Inferior parietal cortex (tissue), 1 donor: ENCODE measurements at regions not wholly inside any gene's neighbourhood (a gene's known extent, or its start where the extent isn't known, plus 50 kb on each side); places are given as distances from the start of the nearest gene placed in this dataset.

Experiments
- DNase-seq: peaks from one replicate; pipeline ENCODE4 v3.0.0-alpha.2; 2016; ENCODE audit errors: extremely low spot score

DNA sequence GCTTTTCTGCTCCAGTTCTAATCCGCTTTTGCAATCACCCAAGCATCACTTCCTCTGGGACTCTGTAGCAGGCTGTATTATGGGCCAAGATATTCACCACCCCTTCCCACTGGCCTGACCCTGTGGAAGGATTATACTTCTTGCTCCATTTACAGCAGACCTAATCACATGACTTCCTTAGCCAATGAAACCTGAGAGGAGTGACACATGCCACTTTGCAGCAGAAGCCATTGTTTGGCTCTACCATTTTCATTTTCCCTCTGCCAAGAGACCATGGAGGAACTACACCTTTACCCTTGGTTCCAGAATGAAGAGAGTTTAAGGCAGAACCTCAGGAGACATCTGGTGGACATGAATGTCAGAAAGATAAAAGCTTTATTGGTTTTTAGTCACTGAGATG is 134.9 kb upstream of the HSD17B12 start:
- no peak for DNase-seq

DNA sequence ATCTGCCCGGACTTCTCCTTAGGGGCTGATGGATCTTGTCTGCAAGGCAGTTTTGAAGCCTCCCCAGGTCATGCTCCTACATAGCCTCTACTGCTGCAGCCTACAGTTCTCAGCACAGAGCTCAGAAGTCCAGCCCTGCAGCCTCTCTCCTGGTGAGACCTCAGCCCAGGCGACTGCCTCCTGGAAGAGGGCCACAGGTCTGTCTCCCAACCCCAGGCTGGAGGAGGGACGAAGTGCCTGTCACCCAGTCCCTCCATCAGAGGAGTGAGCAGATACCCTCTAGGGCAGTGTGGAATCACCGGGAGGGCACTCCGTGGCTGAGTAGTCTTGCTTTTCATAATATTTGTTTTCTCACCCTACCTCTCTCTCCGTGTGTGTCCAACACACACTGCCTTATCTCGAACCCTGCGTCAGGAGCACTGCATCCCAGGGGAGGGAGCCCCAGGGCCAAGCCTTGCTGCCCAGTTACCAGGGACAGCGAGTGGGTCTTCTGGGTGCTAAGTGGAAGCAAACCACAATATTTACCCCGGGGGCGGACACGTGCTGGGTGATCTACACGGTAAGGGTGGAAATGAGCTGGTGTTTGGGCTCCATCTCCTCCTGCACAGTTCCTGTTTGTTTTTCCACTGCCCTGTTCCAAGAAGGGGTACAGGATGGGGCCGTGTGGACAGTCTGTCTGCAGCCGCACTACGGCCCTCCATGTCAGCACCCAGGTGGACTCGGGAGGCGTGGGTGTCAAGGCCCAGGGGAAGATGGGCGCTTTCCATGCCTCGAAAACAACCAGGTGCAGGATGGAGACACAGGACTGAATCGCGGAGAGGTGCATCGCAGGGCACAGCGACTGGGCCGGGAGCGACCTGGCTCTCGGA is 133.7 kb upstream of the HSD17B12 start:
- no peak for DNase-seq

DNA sequence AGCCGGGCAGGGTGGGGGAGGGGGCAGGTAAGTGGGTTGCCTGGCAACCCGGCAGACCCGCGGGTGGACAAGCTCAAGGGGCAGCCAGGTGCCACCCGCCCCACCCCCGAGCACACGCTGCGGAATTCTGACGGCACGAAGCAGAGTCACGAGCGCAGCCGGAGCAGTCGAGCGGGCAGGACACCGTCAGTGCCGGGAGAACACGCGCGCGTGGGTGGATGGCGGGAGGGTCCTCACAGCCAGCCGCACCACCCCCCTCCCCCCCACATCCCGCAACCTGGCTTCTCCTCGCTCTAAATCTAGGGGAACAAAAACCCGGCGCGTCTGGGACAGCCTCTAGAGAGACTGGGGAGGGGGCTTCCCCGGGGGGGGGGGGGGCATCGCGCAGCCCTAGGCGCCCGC is 133.1 kb upstream of the HSD17B12 start:
- no peak for DNase-seq

DNA sequence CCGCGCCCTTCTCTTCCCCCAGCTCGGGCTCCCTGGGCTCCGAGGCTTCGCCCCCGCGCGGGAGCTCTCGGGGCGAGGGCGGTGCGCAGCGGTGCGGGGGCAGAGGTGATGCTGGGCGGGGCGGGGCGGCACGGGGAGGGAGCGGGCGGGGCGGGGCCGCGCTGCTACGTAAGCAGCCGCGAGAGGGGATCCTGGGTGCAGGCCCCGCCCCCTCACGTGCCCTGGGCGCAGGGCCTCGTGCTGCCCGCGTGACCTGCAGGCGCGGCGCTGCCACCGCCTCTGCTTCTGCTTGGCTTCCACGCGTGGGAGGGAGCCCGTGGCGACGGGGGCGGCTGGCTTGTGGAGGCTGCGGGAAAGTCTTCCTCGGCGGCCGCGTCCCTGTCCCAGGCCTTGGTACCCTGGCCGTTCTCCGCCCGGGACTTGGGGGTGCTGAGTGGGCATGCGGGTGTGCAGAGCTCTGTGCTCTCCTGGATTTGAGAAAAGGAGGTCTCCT is 132.6 kb upstream of the HSD17B12 start:
- DNase-seq, result no peak

DNA sequence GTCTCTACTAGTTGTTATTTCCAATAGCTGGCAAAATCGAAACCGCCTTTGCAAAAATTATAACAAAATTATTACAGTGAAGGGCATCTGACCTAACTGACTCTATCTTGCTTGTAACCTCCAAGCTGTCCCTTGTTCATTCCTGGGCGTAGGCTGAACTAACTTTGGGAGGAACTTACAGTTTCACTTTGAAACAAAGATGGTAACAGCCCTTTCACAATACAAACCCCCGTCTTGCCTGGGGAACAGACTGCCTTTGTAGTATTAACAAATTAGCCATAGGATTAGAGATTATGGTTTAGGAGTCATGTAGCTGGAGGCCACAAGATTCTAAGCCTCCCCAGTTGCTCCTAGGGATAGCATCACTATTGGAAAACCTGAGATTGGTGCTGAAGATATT is 131.6 kb upstream of the HSD17B12 start:
- no peak for DNase-seq

DNA sequence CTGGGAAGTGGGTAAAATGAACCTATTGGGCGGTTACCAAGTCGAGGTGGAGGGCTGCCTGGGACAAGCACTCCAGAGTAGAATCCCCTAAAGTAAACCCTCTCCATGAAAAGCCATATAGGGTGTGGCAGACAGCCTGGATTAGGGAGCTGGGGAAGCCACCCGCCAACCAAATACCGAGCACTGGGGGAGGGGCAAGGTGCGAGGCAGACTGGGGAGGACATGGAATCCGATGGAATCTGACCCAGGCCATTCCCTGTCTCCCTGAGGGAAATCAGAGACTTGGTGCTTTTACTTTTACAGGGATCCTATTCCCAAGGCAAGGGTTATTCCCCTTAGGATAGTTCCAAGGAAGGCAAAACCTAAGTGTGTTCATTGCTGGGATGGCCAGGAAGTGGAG is 130.9 kb upstream of the HSD17B12 start:
- no peak for DNase-seq

DNA sequence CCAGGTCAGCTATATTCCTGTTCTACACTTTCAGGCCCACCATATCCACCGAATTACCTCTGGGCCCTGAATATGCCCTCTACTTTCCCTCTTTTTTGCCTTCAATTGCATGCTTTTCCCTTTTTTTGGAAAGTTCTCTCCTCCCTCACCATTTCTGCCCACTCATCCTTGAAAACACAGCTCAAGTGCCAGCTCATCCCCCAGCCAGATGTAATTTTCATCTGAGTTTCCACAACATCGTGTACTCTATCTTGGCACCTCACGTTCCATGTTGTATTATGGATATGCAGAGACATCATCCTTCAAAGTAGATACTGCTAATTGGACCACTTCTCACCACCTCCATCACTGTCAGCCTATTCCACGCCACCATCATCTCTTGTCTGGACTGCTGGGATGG is 129.8 kb upstream of the HSD17B12 start:
- DNase-seq, result peak; percentile 45

DNA sequence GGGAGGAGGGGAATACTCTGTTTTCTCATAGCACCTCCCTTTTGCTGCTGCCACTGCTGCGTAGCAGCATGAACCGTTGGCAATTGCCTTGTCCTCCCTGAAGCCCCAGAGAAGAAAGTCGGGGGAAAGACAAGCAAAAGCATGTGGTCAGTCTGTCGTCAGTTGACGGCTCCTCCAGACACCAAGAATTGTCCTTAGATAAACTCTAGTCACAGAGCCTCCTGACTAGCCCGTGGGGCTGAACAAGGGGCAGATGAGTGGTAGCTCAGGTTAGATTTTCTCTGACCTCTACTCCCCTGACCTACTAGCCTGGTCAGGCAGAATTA is 126.4 kb upstream of the HSD17B12 start:
- no peak for DNase-seq

DNA sequence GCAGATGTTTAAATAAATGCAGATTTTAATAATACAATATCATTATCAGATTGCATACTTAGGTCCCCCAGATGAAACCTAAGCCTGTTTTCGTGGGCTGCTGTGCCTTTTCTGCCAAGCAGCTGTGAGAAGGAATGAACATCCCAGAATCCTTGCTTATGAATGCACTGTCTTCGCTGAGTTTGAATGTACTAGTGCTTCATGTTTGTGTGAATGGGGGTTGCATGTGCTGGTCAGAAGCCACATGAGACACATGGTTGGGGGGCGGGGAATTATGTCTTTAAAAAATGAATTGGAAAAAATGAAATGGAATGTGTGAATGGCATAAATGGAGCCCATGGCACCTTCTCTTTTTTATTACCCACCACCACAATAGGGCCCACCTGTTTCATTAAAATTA is 125.4 kb upstream of the HSD17B12 start:
- DNase-seq, result no peak

DNA sequence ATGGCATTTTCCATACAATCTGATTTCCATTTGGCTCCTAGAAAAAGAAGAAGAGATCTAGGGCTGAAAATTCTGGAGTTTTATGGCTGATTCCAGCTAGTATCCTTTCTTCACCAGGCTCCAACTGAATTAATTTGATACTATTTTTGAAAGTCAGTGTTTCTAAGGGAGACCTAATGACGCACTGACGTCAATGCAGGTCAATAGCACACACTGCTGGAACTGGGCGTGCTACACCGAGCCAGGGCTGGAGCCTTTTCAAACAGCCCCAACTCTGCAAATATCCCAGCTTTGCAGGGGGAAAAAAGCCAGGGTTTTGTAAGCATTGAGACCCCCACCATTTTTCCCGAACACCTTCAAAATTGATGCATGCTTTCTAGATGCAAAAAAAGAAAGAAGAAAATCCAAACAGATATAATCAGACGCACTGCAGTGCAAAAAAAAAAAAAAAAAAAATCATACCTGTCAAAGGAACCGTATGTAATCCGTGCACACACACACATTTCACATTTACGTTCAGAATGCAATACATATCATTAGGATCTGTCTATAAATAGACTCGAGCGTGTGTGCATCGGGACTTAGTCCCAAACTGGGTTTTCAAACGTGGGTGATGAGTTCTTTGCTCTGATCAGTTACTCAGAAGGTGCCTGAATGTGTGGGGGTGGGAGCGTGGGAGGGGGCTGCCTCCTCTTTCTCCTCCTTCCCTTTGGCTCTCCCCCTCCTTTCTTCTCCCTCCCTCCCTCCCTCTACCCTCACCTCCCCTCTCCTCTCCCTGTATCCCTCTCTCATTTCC is 124.5 kb upstream of the HSD17B12 start:
- no peak for DNase-seq

DNA sequence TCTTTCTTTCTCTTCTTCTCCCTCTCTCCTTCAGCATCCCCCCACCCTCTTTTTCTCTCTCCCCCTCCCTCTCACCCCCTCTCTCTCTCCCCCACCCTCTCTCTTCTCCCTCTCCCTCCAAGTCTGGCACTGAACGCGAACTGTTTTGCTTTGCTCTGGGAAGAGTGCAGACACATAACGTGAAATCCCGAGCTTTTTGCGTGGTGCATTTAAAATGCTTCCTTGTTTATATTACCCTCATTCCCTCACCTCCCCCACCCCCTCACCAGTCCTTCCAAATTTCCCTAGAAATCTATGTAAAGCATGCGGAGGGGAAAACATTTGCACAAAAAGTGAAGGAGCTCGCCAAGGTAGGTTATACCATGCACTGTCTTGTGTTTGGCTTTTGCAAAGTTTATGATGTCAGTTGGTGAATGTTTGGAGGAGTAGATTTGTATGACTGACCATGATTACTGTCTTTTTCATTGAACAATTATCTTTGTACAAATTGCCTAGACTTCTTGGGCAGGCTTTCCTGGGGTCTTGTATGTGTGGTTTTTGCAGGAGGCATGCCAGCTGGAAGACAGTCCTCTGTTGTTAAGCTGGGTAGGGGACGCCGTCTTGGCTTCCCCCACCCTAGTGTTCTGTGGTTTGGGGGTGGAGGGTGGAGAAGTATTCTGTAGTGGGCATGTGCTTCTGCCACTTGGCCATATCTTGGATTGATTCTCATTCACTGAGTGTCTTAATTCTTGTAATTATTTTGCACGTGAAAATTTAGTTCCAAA is 123.7 kb upstream of the HSD17B12 start:
- no peak for DNase-seq

DNA sequence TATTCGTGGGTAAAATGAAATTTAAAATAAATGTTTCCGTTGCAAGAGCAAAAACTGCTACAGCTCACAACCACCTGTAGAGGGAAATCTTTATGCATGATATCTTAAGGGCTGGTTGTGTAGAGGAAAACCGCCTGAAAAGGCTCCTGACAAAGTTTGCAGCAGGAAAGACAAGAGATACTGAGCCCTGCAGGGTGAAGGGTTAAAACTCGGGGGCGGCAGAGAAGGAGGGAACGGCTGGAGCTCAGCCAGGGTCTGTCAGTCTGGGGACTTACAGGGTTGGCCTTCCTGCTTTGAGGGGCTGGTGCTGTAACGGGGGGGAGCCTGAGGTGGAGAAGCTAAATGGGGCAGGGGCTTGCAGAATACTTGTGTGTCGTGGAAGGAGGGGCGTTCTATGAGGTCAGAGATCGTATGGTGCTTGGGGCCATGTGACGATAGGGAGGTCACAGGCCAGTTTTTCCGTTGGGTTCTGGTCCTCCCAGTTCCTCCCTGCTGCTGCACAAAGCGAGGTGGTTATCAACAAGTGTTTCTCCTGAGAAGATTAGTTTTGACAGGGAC is 122.9 kb upstream of the HSD17B12 start:
- DNase-seq, result no peak

DNA sequence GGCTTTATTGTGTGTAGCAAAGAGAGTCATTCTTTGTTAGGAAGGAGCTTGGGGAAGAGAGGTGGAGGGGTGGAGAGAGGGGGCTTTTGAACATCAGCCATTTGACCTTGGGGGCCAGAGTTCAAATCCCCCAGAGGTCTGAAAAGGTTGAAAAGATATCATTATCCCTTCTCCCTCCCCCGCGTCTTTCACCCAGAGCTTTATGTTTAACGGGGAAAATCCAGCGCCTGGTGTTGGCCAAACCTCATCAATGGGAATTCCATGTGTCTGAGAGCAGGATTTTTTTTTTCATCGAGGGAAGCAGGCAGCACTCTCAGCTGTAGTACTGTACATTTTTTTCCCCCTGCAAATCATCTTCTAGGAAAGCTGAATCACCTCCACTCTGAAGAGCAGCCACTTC is 122.4 kb upstream of the HSD17B12 start:
- no peak for DNase-seq

DNA sequence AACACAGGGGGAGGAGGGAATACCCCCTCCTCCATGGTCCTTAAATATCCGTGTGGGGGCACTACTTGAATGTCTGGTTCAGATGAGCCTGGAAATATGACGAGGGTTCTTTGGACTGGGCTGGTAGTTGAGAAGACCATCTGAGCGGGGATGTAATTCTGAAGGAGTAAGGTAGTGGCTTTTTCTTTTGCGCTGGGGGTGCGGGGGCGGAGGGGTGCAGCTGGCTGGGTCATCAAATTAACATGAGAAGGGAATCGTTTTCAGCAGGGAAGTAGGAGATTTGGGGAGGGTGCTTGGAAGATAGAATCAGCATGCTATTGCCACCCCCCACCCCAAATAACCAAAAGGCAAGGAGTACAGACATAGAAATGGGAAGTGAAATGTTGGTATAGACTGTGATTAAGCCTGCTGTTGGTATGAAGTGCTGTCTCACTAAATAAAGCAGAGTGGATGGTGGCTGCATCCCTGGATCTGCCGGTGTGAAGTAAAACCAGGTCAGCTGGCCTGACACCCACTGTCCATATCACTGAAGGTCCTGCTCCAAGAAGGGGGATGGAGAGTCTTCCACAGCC is 121.9 kb upstream of the HSD17B12 start:
- no peak for DNase-seq

DNA sequence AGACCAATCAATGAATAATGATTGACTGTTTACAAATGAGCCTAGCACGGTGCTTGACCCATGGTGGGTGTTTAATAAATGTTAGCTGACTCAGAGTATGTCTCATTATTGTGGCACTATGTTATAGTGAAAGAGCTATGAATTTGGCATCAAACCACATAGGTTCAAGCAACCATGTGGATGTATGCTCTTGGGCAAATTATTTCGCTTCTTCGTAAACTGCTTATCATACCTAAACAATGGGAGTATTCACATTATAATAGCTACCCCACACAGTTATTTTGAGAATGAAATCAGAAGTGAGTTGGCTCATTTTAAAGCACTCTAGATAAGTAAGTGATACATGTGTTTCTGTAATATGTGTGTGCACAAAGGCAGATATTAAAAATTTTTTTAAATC is 118.7 kb upstream of the HSD17B12 start:
- DNase-seq, result no peak

DNA sequence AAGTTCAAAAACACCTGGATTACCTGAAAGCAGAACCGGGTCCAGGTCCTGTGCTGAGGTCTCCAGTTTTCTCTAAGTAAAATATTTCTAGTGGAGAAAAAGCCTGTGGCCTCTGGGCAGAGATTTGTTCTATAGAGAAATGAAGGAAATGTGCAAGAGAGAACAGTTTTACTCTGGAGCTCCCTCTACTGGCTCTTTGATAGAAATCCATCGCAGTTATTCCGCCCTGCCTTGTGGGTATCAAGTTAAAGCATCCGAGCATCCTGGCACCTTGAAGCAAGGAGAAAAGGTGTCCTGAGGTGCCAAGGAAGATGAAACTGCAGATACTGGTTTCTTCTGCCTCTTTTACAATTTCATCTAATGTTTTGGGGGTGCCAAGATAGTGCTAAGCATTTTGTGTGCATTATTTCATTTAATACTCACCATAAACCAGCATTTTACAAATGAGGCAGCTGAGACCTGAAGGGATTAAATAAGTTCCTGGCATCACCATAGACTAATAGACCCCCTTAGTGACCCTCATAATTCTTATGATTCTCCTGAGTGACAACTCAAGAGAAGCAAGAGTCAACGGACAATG is 113.1 kb upstream of the HSD17B12 start:
- DNase-seq, result peak; percentile 82

DNA sequence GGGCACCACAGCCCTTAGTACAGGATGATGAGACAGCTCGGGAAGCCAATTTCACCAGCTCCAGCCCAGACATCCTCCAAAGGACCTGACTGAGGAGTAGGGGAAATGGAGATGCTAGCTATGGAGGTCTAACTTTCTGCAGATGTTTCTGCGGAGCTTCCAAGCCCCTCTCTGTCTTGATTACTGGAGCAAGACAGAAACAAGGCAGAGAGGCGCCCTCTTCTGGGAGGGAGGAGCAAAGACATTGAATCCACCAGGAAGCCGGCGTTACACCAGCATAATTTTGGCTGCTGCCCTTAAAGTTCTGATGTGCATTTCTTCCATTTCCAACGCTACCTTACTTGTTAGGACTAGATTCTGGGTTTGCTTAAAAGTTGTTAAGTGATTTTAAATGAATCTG is 107.3 kb upstream of the HSD17B12 start:
- no peak for DNase-seq

DNA sequence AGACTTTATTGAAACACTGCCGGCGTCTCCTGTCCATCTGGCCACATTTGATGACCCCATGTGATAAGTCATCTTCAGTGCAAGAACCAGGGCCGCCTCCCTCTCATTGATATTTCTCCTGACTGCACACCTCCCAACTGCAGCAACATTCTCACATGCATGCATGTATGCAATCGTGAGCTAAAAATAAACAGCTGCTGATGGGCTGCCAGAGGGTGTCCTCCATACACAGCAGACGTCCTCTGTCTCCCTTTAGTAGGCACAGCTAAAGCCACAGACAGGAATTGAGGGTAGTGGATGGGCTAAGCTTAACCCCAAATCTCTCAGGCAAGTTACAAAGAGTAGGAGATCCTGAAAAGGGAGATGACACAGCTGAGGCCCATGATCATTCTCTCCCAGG is 106.7 kb upstream of the HSD17B12 start:
- no peak for DNase-seq

DNA sequence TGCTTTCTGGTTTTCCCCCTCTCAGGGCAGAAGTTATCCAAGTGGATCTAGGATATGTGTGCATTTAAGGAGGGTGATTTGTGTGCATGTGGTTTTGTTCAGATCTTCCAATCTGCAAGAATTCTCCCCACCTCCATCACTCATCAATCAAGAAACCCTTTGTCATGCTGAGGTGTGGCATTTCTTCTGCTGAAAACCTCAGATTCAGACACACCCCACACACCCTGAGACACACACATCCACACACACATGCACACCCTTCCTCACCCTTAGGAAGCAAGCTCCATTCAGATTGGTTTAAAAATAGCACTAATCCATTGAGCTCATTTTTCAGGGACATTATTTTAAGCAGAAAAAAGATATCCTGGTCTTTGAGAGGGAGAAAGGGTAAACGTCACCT is 106.1 kb upstream of the HSD17B12 start:
- DNase-seq, result no peak

DNA sequence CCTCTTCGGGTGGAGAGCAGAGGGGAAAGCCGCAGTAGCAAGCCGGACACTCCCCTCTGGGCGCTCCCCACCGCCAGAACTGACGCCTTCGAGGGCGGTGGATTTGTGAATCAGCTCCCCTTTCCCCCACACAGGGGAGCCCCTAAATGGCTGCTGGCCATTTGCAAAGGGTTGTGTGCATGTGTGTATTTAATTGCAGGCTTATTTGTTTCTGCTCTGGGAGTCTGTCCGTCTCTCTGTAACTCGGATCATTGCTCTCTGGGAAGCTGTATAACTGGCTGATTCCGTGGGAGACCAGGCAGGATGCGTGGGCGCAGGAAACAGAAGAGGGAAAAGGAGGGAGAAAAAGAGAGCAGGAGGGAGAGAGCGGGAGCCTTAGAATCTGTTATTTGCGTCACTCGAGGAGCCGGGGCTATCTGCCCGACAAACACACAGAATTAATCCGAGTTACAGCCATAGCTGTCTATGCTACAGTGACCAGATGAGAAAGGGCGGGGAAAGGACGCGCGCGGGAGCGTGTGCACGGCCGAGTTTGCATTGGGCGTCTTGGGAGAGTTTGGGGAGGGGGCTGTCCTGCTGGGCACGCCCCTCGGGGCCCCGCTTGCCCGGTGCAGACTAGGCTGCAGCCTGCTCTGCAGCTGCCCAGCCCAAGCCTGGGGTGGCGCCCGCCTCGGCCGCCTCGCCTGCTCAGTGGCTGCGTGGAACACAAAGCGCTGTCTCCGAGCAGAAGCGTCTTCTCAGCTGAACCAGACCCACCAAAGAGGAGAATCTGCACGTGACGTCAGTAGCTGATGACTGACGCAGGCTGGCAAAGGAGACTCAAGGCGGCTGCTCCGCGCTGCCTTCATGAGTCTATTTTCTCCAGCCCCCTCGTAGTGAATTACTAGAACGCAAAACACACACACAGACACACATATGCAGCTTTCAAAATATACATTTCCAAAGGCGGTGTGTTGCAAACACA is 105.3 kb upstream of the HSD17B12 start:
- no peak for DNase-seq
